BJ (cell line): ENCODE measurements at regions not wholly inside any gene's neighbourhood (a gene's known extent, or its start where the extent isn't known, plus 50 kb on each side); places are given as distances from the start of the nearest gene placed in this dataset.

Source experiments
- CTCF ChIA-PET: fragments of 350-600 bp; formaldehyde crosslinking; extraction: SDS; loops from one replicate; lab custom pipeline; 2021; ENCODE audit warnings: antibody characterized with exemption, inconsistent platforms; lab: Yijun Ruan, JAX
- POLR2A ChIA-PET: fragments of 300-600 bp; sonication (Branson Sonifier 250); formaldehyde crosslinking; extraction: SDS; loops from one replicate; lab custom pipeline; 2021; ENCODE audit warnings: antibody characterized with exemption; lab: Charles Lee
- DNase-seq: peaks from one replicate; pipeline ENCODE4 v3.0.0-alpha.2; 2011; ENCODE audit warnings: low read depth
- H3K27me3 ChIP-seq: 2 replicates; pipeline ENCODE4 v1.6.0; 2011; ENCODE audit warnings: low read length; ENCODE audit not compliant: control insufficient read depth, insufficient read depth
- H3K36me3 ChIP-seq: 2 replicates; pipeline ENCODE4 v1.5.1; 2011; ENCODE audit warnings: low read length; ENCODE audit not compliant: control insufficient read depth, insufficient read depth
- H3K4me3 ChIP-seq: 2 replicates; pipeline ENCODE4 v1.5.1; 2011; ENCODE audit warnings: low read depth, mild to moderate bottlenecking, control low read depth, low read length
- TF ChIP-seq, protein P1 (sequence below): IDR thresholded peaks from 2 replicates; pipeline ENCODE4 v1.5.1; 2011; ENCODE audit warnings: low read depth, mild to moderate bottlenecking, control low read depth, inconsistent platforms, low read length, moderate library complexity; ENCODE audit not compliant: insufficient read depth

DNA sequence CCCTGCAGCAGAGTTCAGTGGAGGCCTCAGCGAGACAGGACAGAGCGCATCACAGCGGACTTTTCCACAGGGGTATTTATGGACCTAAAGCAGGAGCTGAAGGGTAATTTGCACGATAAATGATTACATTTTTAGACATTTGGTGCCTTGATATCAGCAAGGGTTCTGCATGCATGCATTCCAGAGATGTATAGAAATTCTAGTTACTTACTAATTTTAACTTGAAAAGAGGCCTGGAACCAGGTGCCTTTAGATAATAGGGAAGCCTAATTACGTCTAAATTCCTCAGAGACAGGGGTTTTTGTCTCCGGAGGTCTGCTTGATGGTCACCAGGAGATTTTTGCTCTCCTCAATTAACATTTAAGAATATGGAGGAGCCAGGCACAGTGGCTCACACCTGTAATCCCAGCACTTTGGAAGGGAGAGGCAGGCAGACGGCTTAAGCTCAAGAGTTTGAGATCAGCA lies 79.8 kb upstream of the MFGE8 start:
- DNase-seq, result no peak
- Histone ChIP-seq H3K4me3 (no peak overlapping the region), H3K36me3 (no peaks in the 10 kb centered on the region), H3K27me3 (no peaks in the 10 kb centered on the region)
- TF ChIP-seq, protein P1, sequence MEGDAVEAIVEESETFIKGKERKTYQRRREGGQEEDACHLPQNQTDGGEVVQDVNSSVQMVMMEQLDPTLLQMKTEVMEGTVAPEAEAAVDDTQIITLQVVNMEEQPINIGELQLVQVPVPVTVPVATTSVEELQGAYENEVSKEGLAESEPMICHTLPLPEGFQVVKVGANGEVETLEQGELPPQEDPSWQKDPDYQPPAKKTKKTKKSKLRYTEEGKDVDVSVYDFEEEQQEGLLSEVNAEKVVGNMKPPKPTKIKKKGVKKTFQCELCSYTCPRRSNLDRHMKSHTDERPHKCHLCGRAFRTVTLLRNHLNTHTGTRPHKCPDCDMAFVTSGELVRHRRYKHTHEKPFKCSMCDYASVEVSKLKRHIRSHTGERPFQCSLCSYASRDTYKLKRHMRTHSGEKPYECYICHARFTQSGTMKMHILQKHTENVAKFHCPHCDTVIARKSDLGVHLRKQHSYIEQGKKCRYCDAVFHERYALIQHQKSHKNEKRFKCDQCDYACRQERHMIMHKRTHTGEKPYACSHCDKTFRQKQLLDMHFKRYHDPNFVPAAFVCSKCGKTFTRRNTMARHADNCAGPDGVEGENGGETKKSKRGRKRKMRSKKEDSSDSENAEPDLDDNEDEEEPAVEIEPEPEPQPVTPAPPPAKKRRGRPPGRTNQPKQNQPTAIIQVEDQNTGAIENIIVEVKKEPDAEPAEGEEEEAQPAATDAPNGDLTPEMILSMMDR, result no peak
- ChIA-PET CTCF (interaction anchor here (0.8 to 1.6 kb wide), 2 partner anchors 8 to 24 kb away, joined by 3 to 6 read pairs; no protein-coding TSS in a partner anchor), POLR2A (no interaction called here)

GRCh38 chr15:88993662-88994061 lies 80.5 kb upstream of the MFGE8 start:
- ChIA-PET CTCF (interaction anchor here (0.6 to 2.4 kb wide), 3 partner anchors 89 to 1298 kb away, joined by 3 to 11 read pairs (median 4); no protein-coding TSS in a partner anchor), POLR2A (no interaction called here)
- no peak for DNase-seq
- no peak overlapping the region for H3K4me3 ChIP-seq
- no peaks in the 10 kb centered on the region for H3K36me3 ChIP-seq
- H3K27me3 ChIP-seq, result no peaks in the 10 kb centered on the region
- TF ChIP-seq, protein P1, result no peak

GRCh38 chr15:88994286-88994685 lies 81.1 kb upstream of the MFGE8 start:
- CTCF ChIA-PET, result interaction anchor here (0.6 to 2.4 kb wide), 3 partner anchors 89 to 1298 kb away, joined by 3 to 11 read pairs (median 4); no protein-coding TSS in a partner anchor
- Histone ChIP-seq H3K27me3 (no peaks in the 10 kb centered on the region), H3K4me3 (no peak overlapping the region), H3K36me3 (no peaks in the 10 kb centered on the region)
- TF ChIP-seq, protein P1, result no peak
- no peak for DNase-seq
- POLR2A ChIA-PET, result no interaction called here

- Histone ChIP-seq H3K4me3 (no peak overlapping the region), H3K27me3 (no peaks in the 10 kb centered on the region), H3K36me3 (no peaks in the 10 kb centered on the region)
- TF ChIP-seq, protein P1, result no peak
- DNase-seq, result no peak
- POLR2A ChIA-PET, result no interaction called here
- CTCF ChIA-PET, result interaction anchor here (0.5 to 2.4 kb wide), 3 partner anchors 22 to 181 kb away, joined by 3 to 11 read pairs (median 3); no protein-coding TSS in a partner anchor
Measured at GRCh38 chr15:88995449-88995848, 82.3 kb upstream of the MFGE8 start.

GRCh38 chr15:88997531-88997930 lies 84.4 kb upstream of the MFGE8 start:
- H3K36me3 ChIP-seq, result no peaks in the 10 kb centered on the region
- TF ChIP-seq, protein P1, result no peak
- DNase-seq, result no peak
- CTCF ChIA-PET, result interaction anchor here (1.1 kb wide), 1 partner anchor 93 kb away, joined by 3 read pairs; no protein-coding TSS in a partner anchor
- H3K27me3 ChIP-seq, result no peaks in the 10 kb centered on the region
- POLR2A ChIA-PET, result interaction anchor here (0.9 kb wide), 1 partner anchor 82 kb away, joined by 6 read pairs; no protein-coding TSS in a partner anchor
- no peak overlapping the region for H3K4me3 ChIP-seq
